OCI-LY7 (cell line): ENCODE measurements at regions not wholly inside any gene's neighbourhood (a gene's known extent, or its start where the extent isn't known, plus 50 kb on each side); places are given as distances from the start of the nearest gene placed in this dataset.

ENCODE experiments used
- BruUV-seq: library from RNA; stranded (reverse); fragments of 400-500 nt; replicated peaks from 2 replicates; lab custom pipeline; 2021; lab: Mats Ljungman, UMichigan
- CTCF ChIA-PET: fragments of 300-600 bp; sonication (Branson Sonifier 250); formaldehyde crosslinking; loops from one replicate; lab custom pipeline; 2022; ENCODE audit warnings: antibody characterized with exemption; ENCODE audit not compliant: unreplicated experiment; lab: Charles Lee
- POLR2A ChIA-PET: fragments of 300-600 bp; sonication (Branson Sonifier 250); formaldehyde crosslinking; loops from one replicate; lab custom pipeline; 2022; ENCODE audit warnings: antibody characterized with exemption; lab: Charles Lee
- DNase-seq: peaks from one replicate; pipeline ENCODE4 v3.0.0-alpha.2; 2015; ENCODE audit warnings: low spot score
- H2AFZ ChIP-seq: fragments of 200-600 bp; sonication (generic), shearing (Covaris generic); 2 replicates; pipeline ENCODE4 v1.6.1; 2014; ENCODE audit warnings: mild to moderate bottlenecking, antibody characterized with exemption, low read length, moderate library complexity
- H3K27ac ChIP-seq: fragments of 200-600 bp; sonication (generic); 2 replicates; pipeline ENCODE4 v1.5.1; 2014; ENCODE audit warnings: mixed run types, low read depth, mild to moderate bottlenecking, moderate library complexity, low read length, inconsistent platforms; ENCODE audit not compliant: poor library complexity, severe bottlenecking
- H3K36me3 ChIP-seq: fragments of 200-600 bp; sonication (generic); 2 replicates; pipeline ENCODE4 v1.6.1; 2014; ENCODE audit warnings: mild to moderate bottlenecking, antibody characterized with exemption, low read length, moderate library complexity, mixed read lengths; ENCODE audit not compliant: insufficient read depth
- H3K4me1 ChIP-seq: fragments of 200-600 bp; sonication (generic); 2 replicates; pipeline ENCODE4 v1.5.1; 2014; ENCODE audit warnings: mild to moderate bottlenecking, low read length; ENCODE audit not compliant: insufficient read depth, poor library complexity, severe bottlenecking
- H3K4me2 ChIP-seq: fragments of 200-600 bp; sonication (generic); 2 replicates; pipeline ENCODE4 v1.6.1; 2014; ENCODE audit warnings: mild to moderate bottlenecking, low read length
- H3K4me3 ChIP-seq: fragments of 200-600 bp; sonication (generic); 2 replicates; pipeline ENCODE4 v1.5.1; 2014; ENCODE audit warnings: mild to moderate bottlenecking, low read depth, low read length; ENCODE audit not compliant: poor library complexity, severe bottlenecking
- H3K79me2 ChIP-seq: fragments of 200-600 bp; sonication (generic); 2 replicates; pipeline ENCODE4 v1.6.1; 2016; ENCODE audit warnings: low read depth, mild to moderate bottlenecking, low read length, moderate library complexity, mixed read lengths; ENCODE audit not compliant: insufficient read depth
- H3K9me2 ChIP-seq: fragments of 200-600 bp; sonication (generic); 2 replicates; pipeline ENCODE4 v1.6.1; 2016; ENCODE audit warnings: mild to moderate bottlenecking, low read length, mixed read lengths; ENCODE audit not compliant: insufficient read depth
- H3K9me3 ChIP-seq: fragments of 200-600 bp; sonication (generic); 2 replicates; pipeline ENCODE4 v1.6.1; 2014; ENCODE audit warnings: mild to moderate bottlenecking, mixed run types, low read length, mixed read lengths
- H4K20me1 ChIP-seq: fragments of 200-600 bp; sonication (generic); 2 replicates; pipeline ENCODE4 v1.6.1; 2014; ENCODE audit warnings: mild to moderate bottlenecking, antibody characterized with exemption, low read length, moderate library complexity, mixed read lengths; ENCODE audit not compliant: insufficient read depth
- EZH2phosphoT487 ChIP-seq: fragments of 200-600 bp; sonication (generic); IDR thresholded peaks from 2 replicates; pipeline ENCODE4 v1.6.1; 2018; ENCODE audit warnings: low read depth, borderline replicate concordance, mild to moderate bottlenecking, mixed run types, antibody characterized with exemption, low read length, moderate library complexity, mixed read lengths
- intact Hi-C: fragments of 100-400 bp; cut with micrococcal nuclease; formaldehyde crosslinking; loops from one replicate; pipeline ENCODE4 v1.10.0; 2022; ENCODE audit not compliant: unreplicated experiment
- TF ChIP-seq, protein P1 (sequence below): fragments of 200-600 bp; sonication (generic); conservative IDR thresholded peaks from 2 replicates; pipeline ENCODE4 v1.5.1; 2014; ENCODE audit warnings: mild to moderate bottlenecking, antibody characterized with exemption, low read length, moderate library complexity, mixed read lengths

DNA sequence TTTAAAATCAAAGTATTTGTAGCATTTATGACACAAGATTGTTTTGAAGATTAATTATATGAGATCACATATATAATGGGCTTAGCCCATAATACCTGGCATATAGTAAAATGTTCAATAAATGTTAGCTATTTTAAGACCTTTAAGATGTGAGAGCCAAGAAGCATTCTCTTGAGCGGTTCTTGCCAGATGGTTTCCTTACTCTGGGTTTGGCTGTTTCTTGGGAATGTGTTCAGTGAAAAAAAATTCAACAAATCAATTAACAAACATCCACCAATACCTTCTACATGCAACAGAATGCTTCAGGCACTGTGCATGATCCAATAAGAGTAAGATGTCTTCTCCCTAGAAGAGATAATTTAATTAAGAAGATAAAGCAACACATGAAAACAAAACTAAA, 230.4 kb downstream of the CMPK2 start:
- POLR2A ChIA-PET = no interaction called here

DNA sequence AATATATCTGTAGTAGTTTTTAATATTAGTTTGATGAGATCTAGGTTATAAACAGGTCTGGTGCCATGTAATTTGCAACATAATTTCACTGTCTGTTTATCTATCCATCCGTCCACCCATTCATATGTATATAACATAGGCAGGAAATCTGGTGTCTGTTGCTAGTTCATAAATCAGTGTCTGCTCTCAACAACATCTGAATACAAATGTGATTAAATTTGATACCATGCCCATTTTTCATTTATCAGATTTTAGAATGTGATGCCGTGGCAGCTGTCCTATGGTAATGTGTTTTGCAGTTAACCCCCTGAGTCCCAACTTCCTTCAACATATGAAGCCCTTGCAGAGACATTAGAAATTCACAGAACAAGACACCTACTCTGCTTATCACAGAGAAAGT, 228.4 kb downstream of the CMPK2 start:
- CTCF ChIA-PET = no interaction called here

More for the DNA sequence above, 230.4 kb downstream of the CMPK2 start:
- no peak for DNase-seq
- BruUV-seq = no TSS peak
- intact Hi-C loops = no loop called here
- no peaks in the 10 kb centered on the region for H4K20me1 ChIP-seq
- no peak overlapping the region for H3K4me3 ChIP-seq
- H3K36me3 ChIP-seq = no peaks in the 10 kb centered on the region
- CTCF ChIA-PET = no interaction called here
- no peak for TF ChIP-seq EZH2phosphoT487
- TF ChIP-seq, protein P1, sequence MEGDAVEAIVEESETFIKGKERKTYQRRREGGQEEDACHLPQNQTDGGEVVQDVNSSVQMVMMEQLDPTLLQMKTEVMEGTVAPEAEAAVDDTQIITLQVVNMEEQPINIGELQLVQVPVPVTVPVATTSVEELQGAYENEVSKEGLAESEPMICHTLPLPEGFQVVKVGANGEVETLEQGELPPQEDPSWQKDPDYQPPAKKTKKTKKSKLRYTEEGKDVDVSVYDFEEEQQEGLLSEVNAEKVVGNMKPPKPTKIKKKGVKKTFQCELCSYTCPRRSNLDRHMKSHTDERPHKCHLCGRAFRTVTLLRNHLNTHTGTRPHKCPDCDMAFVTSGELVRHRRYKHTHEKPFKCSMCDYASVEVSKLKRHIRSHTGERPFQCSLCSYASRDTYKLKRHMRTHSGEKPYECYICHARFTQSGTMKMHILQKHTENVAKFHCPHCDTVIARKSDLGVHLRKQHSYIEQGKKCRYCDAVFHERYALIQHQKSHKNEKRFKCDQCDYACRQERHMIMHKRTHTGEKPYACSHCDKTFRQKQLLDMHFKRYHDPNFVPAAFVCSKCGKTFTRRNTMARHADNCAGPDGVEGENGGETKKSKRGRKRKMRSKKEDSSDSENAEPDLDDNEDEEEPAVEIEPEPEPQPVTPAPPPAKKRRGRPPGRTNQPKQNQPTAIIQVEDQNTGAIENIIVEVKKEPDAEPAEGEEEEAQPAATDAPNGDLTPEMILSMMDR = no peak
- no peaks in the 10 kb centered on the region for H3K4me1 ChIP-seq
- no peaks in the 10 kb centered on the region for H3K79me2 ChIP-seq
- H3K9me3 ChIP-seq = no peaks in the 10 kb centered on the region
- no peak overlapping the region for H3K4me2 ChIP-seq
- H3K9me2 ChIP-seq = no peaks in the 10 kb centered on the region
- no peak overlapping the region for H2AFZ ChIP-seq
- no peak overlapping the region for H3K27ac ChIP-seq

DNA sequence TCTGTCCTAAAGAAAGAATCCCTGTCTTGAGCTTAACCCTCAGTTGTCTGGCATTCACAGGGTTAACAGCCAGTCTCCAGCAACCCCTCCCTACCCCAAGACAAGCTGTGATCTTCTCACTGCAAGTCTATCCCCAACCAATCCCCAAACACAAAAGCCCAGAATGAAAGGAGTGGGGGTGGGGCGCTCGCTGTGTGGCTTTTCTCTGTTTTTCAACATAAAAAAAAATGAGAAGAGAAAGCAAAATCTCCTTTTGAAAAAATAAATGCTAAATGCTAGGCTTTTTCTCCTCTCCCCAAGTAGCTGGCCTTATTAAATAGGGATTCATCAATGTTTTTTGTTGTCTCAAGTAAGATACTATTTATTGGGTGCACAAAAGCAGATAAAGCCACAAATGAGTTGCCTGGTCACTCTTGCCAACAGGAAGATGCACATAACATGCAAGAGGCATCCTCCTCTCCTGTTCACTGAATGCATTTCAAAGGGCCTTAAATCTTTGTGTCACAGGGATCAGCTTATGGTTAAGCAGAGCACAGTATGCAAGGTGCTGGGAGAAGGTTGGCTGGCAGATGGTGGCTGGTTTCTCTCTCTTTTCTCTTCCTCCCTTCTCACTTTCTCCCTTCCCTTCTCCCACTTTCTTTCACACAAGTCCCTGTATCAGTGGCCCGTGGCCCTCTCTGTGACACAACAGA, 225.6 kb downstream of the CMPK2 start:
- H3K4me3 ChIP-seq = no peak overlapping the region
- ChIA-PET CTCF (no interaction called here), POLR2A (interaction anchor here (1.1 to 1.2 kb wide), 2 partner anchors 9 to 13 kb away, joined by 3 to 5 read pairs; no protein-coding TSS in a partner anchor)
- intact Hi-C loops = no loop called here
- H3K4me2 ChIP-seq = no peak overlapping the region
- no peak overlapping the region for H2AFZ ChIP-seq
- BruUV-seq = no TSS peak
- no peaks in the 10 kb centered on the region for H3K36me3 ChIP-seq
- H3K4me1 ChIP-seq = no peaks in the 10 kb centered on the region
- H3K9me2 ChIP-seq = no peaks in the 10 kb centered on the region
- no peak for DNase-seq
- no peaks in the 10 kb centered on the region for H3K79me2 ChIP-seq
- no peak for TF ChIP-seq EZH2phosphoT487
- TF ChIP-seq, protein P1 = no peak
- H3K27ac ChIP-seq = no peak overlapping the region
- H3K9me3 ChIP-seq = no peaks in the 10 kb centered on the region
- H4K20me1 ChIP-seq = no peaks in the 10 kb centered on the region

More for the DNA sequence above, 228.4 kb downstream of the CMPK2 start:
- Histone ChIP-seq H3K4me2 (no peak overlapping the region), H4K20me1 (no peaks in the 10 kb centered on the region), H3K36me3 (no peaks in the 10 kb centered on the region), H3K9me2 (no peaks in the 10 kb centered on the region), H3K79me2 (no peaks in the 10 kb centered on the region), H2AFZ (no peak overlapping the region), H3K27ac (no peak overlapping the region), H3K4me3 (no peak overlapping the region), H3K4me1 (no peaks in the 10 kb centered on the region), H3K9me3 (no peaks in the 10 kb centered on the region)
- POLR2A ChIA-PET = no interaction called here
- intact Hi-C loops = no loop called here
- DNase-seq = no peak
- no peak for TF ChIP-seq EZH2phosphoT487
- TF ChIP-seq, protein P1 = no peak
- BruUV-seq = no TSS peak
